ENCODE measurements at regions not wholly inside any gene's neighbourhood (a gene's known extent, or its start where the extent isn't known, plus 50 kb on each side); places are given as distances from the start of the nearest gene placed in this dataset.
"Not testable (repeated sequence)": the region's sequence is repeated elsewhere in the genome, so short reads cannot be mapped to it uniquely, and the experiment has no call there.

GRCh38 chr10:78342827-78343653 is 309.4 kb downstream of the RPS24 start:
- DNase-seq (ENCODE audit: low spot score) = no peak

GRCh38 chr10:78344257-78344656 is 310.6 kb downstream of the RPS24 start:
- DNase-seq (ENCODE audit: low spot score) = not testable (repeated sequence)

GRCh38 chr10:78345515-78345914 is 311.9 kb downstream of the RPS24 start:
- DNase-seq (ENCODE audit: low spot score) = not testable (repeated sequence)

- DNase-seq (ENCODE audit: low spot score) = no peak
Observed at GRCh38 chr10:78346721-78347120, 313.1 kb downstream of the RPS24 start.

GRCh38 chr10:78348411-78349164 is 314.9 kb downstream of the RPS24 start:
- no peak for DNase-seq (ENCODE audit: low spot score)

GRCh38 chr10:78349165-78349516 is 315.5 kb downstream of the RPS24 start:
- no peak for DNase-seq (ENCODE audit: low spot score)

- no peak for DNase-seq (ENCODE audit: low spot score)
Observed at GRCh38 chr10:78349911-78350663, 316.4 kb downstream of the RPS24 start.

GRCh38 chr10:78351283-78351682 is 317.6 kb downstream of the RPS24 start:
- DNase-seq (ENCODE audit: low spot score) = no peak

- no peak for DNase-seq (ENCODE audit: low spot score)
Observed at GRCh38 chr10:78351809-78352208, 318.1 kb downstream of the RPS24 start.

GRCh38 chr10:78353636-78354035 is 320.0 kb downstream of the RPS24 start:
- no peak for DNase-seq (ENCODE audit: low spot score)

- no peak for DNase-seq (ENCODE audit: low spot score)
Observed at GRCh38 chr10:78354101-78354500, 320.4 kb downstream of the RPS24 start.

- DNase-seq (ENCODE audit: low spot score) = no peak
Observed at GRCh38 chr10:78356291-78356900, 322.7 kb downstream of the RPS24 start.

GRCh38 chr10:78357141-78358063 is 323.7 kb downstream of the RPS24 start:
- DNase-seq (ENCODE audit: low spot score) = no peak

GRCh38 chr10:78358351-78358750 is 324.7 kb downstream of the RPS24 start:
- DNase-seq (ENCODE audit: low spot score) = no peak

- no peak for DNase-seq (ENCODE audit: low spot score)
Observed at GRCh38 chr10:78358982-78359381, 325.3 kb downstream of the RPS24 start.

- DNase-seq (ENCODE audit: low spot score) = no peak
Observed at GRCh38 chr10:78359640-78360091, 326.0 kb downstream of the RPS24 start.

- no peak for DNase-seq (ENCODE audit: low spot score)
Observed at GRCh38 chr10:78360284-78360683, 326.6 kb downstream of the RPS24 start.

- no peak for DNase-seq (ENCODE audit: low spot score)
Observed at GRCh38 chr10:78361031-78361430, 327.4 kb downstream of the RPS24 start.

GRCh38 chr10:78362406-78363022 is 328.9 kb downstream of the RPS24 start:
- DNase-seq (ENCODE audit: low spot score) = no peak

- DNase-seq (ENCODE audit: low spot score) = no peak
Observed at GRCh38 chr10:78363190-78363589, 329.5 kb downstream of the RPS24 start.

GRCh38 chr10:78365694-78366093 is 332.0 kb downstream of the RPS24 start:
- DNase-seq (ENCODE audit: low spot score) = no peak

Data from RKO (cell line).